Neural cell (in vitro differentiated cells): ENCODE measurements at regions not wholly inside any gene's neighbourhood (a gene's known extent, or its start where the extent isn't known, plus 50 kb on each side); places are given as distances from the start of the nearest gene placed in this dataset.

Experiments used
- H2AFZ ChIP-seq: fragments of 200-600, 300-800 bp; sonication (generic), shearing (Covaris generic); 2 replicates; pipeline ENCODE4 v1.6.0; 2014; ENCODE audit warnings: low read depth, mild to moderate bottlenecking, antibody characterized with exemption, low read length, moderate library complexity
- H3F3A ChIP-seq: fragments of 200-600 bp; shearing (Covaris generic); 2 replicates; pipeline ENCODE4 v1.6.1; 2016; ENCODE audit warnings: mild to moderate bottlenecking, moderate library complexity, mixed read lengths, antibody characterized with exemption, low read length; ENCODE audit not compliant: insufficient read depth, poor library complexity, severe bottlenecking
- H3K27ac ChIP-seq: fragments of 200-600, 300-800 bp; sonication (generic), shearing (Covaris generic); 2 replicates; pipeline ENCODE4 v1.5.1; 2014; ENCODE audit warnings: mild to moderate bottlenecking, low read length, moderate library complexity
- H3K27me3 ChIP-seq: fragments of 300-800, 200-600 bp; sonication (generic), shearing (Covaris generic); 2 replicates; pipeline ENCODE4 v1.6.0; 2014; ENCODE audit warnings: mild to moderate bottlenecking, low read depth, low read length, moderate library complexity; ENCODE audit not compliant: insufficient read depth
- H3K36me3 ChIP-seq: fragments of 300-800, 200-600 bp; sonication (generic), shearing (Covaris generic); 2 replicates; pipeline ENCODE4 v1.5.1; 2014; ENCODE audit warnings: mild to moderate bottlenecking, antibody characterized with exemption, low read length, moderate library complexity; ENCODE audit not compliant: insufficient read depth
- H3K4me2 ChIP-seq: fragments of 300-800, 200-600 bp; sonication (generic), shearing (Covaris generic); 2 replicates; pipeline ENCODE4 v1.6.0; 2014; ENCODE audit warnings: mild to moderate bottlenecking, low read length
- H3K4me3 ChIP-seq: fragments of 300-800, 200-600 bp; sonication (generic), shearing (Covaris generic); 2 replicates; pipeline ENCODE4 v1.5.1; 2014; ENCODE audit warnings: mild to moderate bottlenecking, low read length, moderate library complexity
- H3K79me2 ChIP-seq: fragments of 200-600 bp; shearing (Covaris generic); replicated peaks from 2 replicates; pipeline ENCODE4 v1.6.0; 2014; ENCODE audit warnings: mild to moderate bottlenecking, low read length, moderate library complexity; ENCODE audit not compliant: insufficient read depth
- H3K9ac ChIP-seq: fragments of 300-800, 200-600 bp; sonication (generic), shearing (Covaris generic); 2 replicates; pipeline ENCODE4 v1.6.1; 2016; ENCODE audit warnings: mild to moderate bottlenecking, low read length, mixed read lengths
- H3K9me2 ChIP-seq: fragments of 200-600 bp; shearing (Covaris generic); 2 replicates; pipeline ENCODE4 v1.6.1; 2016; ENCODE audit warnings: mild to moderate bottlenecking, low read length, mixed read lengths; ENCODE audit not compliant: insufficient read depth
- H3K9me3 ChIP-seq: fragments of 200-600, 300-800 bp; sonication (generic), shearing (Covaris generic); 2 replicates; pipeline ENCODE4 v1.6.1; 2016; ENCODE audit warnings: mild to moderate bottlenecking, mixed run types, low read length, moderate library complexity, mixed read lengths
- H4K20me1 ChIP-seq: fragments of 200-600 bp; shearing (Covaris generic); 2 replicates; pipeline ENCODE4 v1.6.1; 2016; ENCODE audit warnings: mild to moderate bottlenecking, mixed run types; ENCODE audit not compliant: insufficient read depth
- EP300 ChIP-seq: fragments of 450-650 bp; conservative IDR thresholded peaks from 2 replicates; pipeline ENCODE4 v1.6.1; 2014; ENCODE audit warnings: antibody characterized with exemption, mild to moderate bottlenecking, moderate library complexity; ENCODE audit not compliant: poor library complexity, severe bottlenecking
- EZH2 ChIP-seq: fragments of 200-600, 300-800 bp; shearing (Covaris generic), sonication (generic); IDR thresholded peaks from 2 replicates; pipeline ENCODE4 v1.6.1; 2014; ENCODE audit warnings: antibody characterized with exemption, low read length, borderline replicate concordance, mild to moderate bottlenecking; ENCODE audit not compliant: insufficient read depth, poor library complexity, severe bottlenecking
- MXI1 ChIP-seq: fragments of 450-650 bp; conservative IDR thresholded peaks from 2 replicates; pipeline ENCODE4 v1.6.1; 2014; ENCODE audit warnings: antibody characterized with exemption, mild to moderate bottlenecking; ENCODE audit not compliant: poor library complexity, severe bottlenecking
- POLR2AphosphoS5 ChIP-seq: IDR thresholded peaks from 2 replicates; pipeline ENCODE4 v1.6.1; 2012
- RAD21 ChIP-seq: fragments of 450-650 bp; conservative IDR thresholded peaks from 2 replicates; pipeline ENCODE4 v1.6.1; 2014; ENCODE audit warnings: antibody characterized with exemption, mild to moderate bottlenecking, moderate library complexity
- SMC3 ChIP-seq: fragments of 450-650 bp; conservative IDR thresholded peaks from 2 replicates; pipeline ENCODE4 v1.6.1; 2014; ENCODE audit warnings: antibody characterized with exemption, mild to moderate bottlenecking, moderate library complexity; ENCODE audit not compliant: poor library complexity
- TAF1 ChIP-seq: IDR thresholded peaks from 2 replicates; pipeline ENCODE4 v1.6.1; 2012; ENCODE audit warnings: low read depth
- TF ChIP-seq, protein P1 (sequence below): IDR thresholded peaks from 2 replicates; pipeline ENCODE4 v1.6.1; 2012; ENCODE audit warnings: borderline replicate concordance
- TF ChIP-seq, protein P2 (sequence below): fragments of 450-650 bp; IDR thresholded peaks from 2 replicates; pipeline ENCODE4 v1.5.1; 2014; ENCODE audit warnings: antibody characterized with exemption, mild to moderate bottlenecking, moderate library complexity; ENCODE audit not compliant: poor library complexity, severe bottlenecking

DNA sequence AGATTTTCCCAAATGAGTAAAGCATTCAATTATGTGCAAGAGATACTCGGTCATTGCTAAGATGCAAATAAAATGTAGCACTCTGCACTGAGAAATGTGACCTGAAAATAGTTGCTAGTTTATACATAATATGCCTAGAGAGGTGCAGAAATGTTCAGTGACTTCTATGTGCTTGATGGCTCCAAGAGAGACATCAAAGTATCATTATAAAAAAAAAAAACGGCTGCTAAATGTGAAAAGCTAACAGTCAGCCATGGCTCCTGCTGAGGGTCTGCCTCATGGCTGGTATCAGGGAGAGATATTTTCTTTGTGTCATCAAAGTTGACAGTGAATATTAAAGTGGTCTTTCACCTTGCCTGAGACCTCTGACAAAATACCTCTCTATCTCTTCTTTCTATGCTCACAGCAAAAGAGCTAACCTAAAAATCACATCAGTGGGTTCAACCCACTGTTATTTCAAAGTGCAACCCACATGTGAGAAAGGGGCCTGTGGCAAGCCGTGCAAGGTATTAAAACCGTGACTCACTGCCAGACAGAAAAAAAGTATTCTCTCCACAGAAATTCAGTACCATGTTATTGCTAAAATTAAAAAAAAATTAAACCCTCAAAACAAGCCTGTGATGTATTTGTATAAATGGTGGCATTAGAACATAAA, 259.0 kb downstream of the HIVEP2 start:
- H4K20me1 ChIP-seq, result no peaks in the 10 kb centered on the region
- H3F3A ChIP-seq, result no peaks in the 10 kb centered on the region
- H3K9ac ChIP-seq, result no peak overlapping the region
- no peaks in the 10 kb centered on the region for H3K36me3 ChIP-seq
- H3K4me2 ChIP-seq, result no peak overlapping the region
- TF ChIP-seq EP300 (no peak), MXI1 (no peak), POLR2AphosphoS5 (no peak), RAD21 (no peak), TAF1 (no peak), SMC3 (no peak), EZH2 (no peak)
- TF ChIP-seq, protein P1, sequence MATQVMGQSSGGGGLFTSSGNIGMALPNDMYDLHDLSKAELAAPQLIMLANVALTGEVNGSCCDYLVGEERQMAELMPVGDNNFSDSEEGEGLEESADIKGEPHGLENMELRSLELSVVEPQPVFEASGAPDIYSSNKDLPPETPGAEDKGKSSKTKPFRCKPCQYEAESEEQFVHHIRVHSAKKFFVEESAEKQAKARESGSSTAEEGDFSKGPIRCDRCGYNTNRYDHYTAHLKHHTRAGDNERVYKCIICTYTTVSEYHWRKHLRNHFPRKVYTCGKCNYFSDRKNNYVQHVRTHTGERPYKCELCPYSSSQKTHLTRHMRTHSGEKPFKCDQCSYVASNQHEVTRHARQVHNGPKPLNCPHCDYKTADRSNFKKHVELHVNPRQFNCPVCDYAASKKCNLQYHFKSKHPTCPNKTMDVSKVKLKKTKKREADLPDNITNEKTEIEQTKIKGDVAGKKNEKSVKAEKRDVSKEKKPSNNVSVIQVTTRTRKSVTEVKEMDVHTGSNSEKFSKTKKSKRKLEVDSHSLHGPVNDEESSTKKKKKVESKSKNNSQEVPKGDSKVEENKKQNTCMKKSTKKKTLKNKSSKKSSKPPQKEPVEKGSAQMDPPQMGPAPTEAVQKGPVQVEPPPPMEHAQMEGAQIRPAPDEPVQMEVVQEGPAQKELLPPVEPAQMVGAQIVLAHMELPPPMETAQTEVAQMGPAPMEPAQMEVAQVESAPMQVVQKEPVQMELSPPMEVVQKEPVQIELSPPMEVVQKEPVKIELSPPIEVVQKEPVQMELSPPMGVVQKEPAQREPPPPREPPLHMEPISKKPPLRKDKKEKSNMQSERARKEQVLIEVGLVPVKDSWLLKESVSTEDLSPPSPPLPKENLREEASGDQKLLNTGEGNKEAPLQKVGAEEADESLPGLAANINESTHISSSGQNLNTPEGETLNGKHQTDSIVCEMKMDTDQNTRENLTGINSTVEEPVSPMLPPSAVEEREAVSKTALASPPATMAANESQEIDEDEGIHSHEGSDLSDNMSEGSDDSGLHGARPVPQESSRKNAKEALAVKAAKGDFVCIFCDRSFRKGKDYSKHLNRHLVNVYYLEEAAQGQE, result no peak
- TF ChIP-seq, protein P2, sequence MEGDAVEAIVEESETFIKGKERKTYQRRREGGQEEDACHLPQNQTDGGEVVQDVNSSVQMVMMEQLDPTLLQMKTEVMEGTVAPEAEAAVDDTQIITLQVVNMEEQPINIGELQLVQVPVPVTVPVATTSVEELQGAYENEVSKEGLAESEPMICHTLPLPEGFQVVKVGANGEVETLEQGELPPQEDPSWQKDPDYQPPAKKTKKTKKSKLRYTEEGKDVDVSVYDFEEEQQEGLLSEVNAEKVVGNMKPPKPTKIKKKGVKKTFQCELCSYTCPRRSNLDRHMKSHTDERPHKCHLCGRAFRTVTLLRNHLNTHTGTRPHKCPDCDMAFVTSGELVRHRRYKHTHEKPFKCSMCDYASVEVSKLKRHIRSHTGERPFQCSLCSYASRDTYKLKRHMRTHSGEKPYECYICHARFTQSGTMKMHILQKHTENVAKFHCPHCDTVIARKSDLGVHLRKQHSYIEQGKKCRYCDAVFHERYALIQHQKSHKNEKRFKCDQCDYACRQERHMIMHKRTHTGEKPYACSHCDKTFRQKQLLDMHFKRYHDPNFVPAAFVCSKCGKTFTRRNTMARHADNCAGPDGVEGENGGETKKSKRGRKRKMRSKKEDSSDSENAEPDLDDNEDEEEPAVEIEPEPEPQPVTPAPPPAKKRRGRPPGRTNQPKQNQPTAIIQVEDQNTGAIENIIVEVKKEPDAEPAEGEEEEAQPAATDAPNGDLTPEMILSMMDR, result no peak
- no peaks in the 10 kb centered on the region for H3K9me3 ChIP-seq
- no peaks in the 10 kb centered on the region for H3K9me2 ChIP-seq
- H3K27ac ChIP-seq, result no peak overlapping the region
- H3K4me3 ChIP-seq, result no peak overlapping the region
- H3K79me2 ChIP-seq, result no peaks in the 10 kb centered on the region
- H2AFZ ChIP-seq, result no peak overlapping the region
- no peaks in the 10 kb centered on the region for H3K27me3 ChIP-seq

DNA sequence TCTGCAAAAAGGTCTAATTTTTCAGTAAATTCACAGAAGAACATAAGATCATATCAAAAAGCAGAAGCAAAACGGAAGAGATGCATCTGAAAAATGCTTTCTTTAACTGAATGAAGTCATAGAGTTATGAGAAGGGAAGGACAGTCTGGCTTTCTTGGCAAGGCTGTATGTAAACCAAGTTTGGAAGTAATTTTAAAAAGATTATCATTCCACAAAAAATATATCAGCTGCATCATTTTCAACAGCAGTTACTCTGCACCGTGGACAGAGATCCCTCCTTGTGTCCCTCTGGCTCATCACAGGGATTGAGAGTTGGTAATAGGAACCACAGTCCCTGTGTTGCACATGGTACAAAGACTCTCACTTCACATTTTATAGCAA, 258.5 kb downstream of the HIVEP2 start:
- Histone ChIP-seq H3K36me3 (no peaks in the 10 kb centered on the region), H3K4me2 (no peak overlapping the region), H3K9ac (no peak overlapping the region), H3K27ac (no peak overlapping the region), H4K20me1 (no peaks in the 10 kb centered on the region), H2AFZ (no peak overlapping the region), H3K9me3 (no peaks in the 10 kb centered on the region), H3K27me3 (no peaks in the 10 kb centered on the region), H3K79me2 (no peaks in the 10 kb centered on the region), H3K4me3 (no peak overlapping the region), H3F3A (no peaks in the 10 kb centered on the region), H3K9me2 (no peaks in the 10 kb centered on the region)
- no peak for TF ChIP-seq POLR2AphosphoS5
- TF ChIP-seq, protein P2, result no peak
- no peak for TF ChIP-seq EZH2
- TF ChIP-seq TAF1, result no peak
- TF ChIP-seq RAD21, result no peak
